Ascending aorta (tissue), 2 donors: ENCODE measurements at regions not wholly inside any gene's neighbourhood (a gene's known extent, or its start where the extent isn't known, plus 50 kb on each side); places are given as distances from the start of the nearest gene placed in this dataset.
"Not testable (repeated sequence)": the region's sequence is repeated elsewhere in the genome, so short reads cannot be mapped to it uniquely, and the experiment has no call there.

Experiments
- DNase-seq, 2 donors: peaks; one replicate each; pipeline ENCODE4 v3.0.0-alpha.2; 2019; ENCODE audit warnings: low spot score in 2 of 2
- H3K27ac ChIP-seq, 2 donors: fragments of 200-600 bp; sonication (generic); one replicate each; pipeline ENCODE4 v1.5.1; 2016 to 2017; ENCODE audit warnings: mild to moderate bottlenecking in 1 of 2
- H3K27me3 ChIP-seq: fragments of 200-600 bp; sonication (generic); one replicate; pipeline ENCODE4 v1.5.1; 2017
- H3K36me3 ChIP-seq, 2 donors: fragments of 200-600 bp; sonication (generic); one replicate each; pipeline ENCODE4 v1.5.1; 2016
- H3K4me1 ChIP-seq, 2 donors: fragments of 200-600 bp; sonication (generic); one replicate each; pipeline ENCODE4 v1.5.1; 2016 to 2017; ENCODE audit warnings: mild to moderate bottlenecking in 1 of 2
- H3K4me3 ChIP-seq, 2 donors: fragments of 200-600 bp; sonication (generic); one replicate each; pipeline ENCODE4 v1.5.1; 2016 to 2017; ENCODE audit warnings: mild to moderate bottlenecking in 1 of 2
- H3K9me3 ChIP-seq, 2 donors: fragments of 200-600 bp; sonication (generic); one replicate each; pipeline ENCODE4 v1.5.1; 2016
- intact Hi-C: fragments of 100-400 bp; cut with DNase I; formaldehyde crosslinking; loops from one replicate; pipeline ENCODE4 v1.15.1; 2023

- intact Hi-C loops, H3K4me3 ChIP-seq, H3K9me3 ChIP-seq, H3K27me3 ChIP-seq, H3K4me1 ChIP-seq, H3K36me3 ChIP-seq, DNase-seq, H3K27ac ChIP-seq: not testable (repeated sequence)
Observed at GRCh38 chr2:95764966-95765365, 173.2 kb downstream of the TRIM43 start.

DNA sequence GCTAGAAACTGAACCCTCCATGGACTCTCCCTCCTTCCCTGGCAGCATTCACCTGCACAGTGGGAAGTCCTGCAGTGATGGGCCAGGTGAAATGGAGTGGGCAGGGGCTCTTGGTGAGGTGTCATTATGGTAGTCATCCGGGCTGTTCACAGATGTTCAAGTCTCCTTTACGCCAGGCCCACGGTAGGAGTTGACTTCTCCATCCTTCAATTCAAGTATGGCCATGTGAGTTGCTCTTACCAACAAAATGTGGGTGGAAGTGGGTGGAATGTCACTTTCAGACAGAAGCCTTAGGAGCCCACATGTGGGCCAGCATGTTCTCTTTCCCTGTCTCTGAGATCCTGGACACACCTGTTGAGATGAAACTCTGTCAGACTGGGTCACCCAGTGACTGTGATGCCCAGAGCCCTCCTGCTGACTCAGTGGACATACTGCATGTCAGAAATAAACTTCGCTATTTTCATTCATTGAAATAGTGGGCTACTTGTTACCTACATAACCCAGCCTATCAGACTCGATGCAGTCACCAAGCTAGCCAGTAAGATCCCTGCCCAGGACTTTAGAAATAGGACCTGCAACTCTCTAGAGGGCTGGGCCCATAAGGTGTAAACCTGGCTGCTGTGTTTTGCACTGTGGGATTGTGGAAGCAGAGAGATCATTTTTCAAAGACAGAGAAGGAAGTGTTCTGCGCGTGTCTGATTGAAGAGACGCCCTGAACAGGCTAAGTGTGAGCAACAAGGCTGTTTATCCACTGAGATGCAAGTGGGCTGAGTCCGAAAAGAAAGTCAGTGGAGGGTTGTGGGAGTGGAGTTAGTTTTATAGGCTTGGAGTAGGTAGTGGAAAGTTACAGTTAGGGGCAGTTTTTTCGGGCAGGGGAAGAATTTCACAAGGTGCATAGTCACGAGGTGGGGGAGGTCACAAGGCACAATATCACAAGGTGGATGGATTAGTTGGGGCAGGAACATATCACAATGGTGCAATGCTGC lies 174.4 kb downstream of the TRIM43 start:
- H3K4me3 ChIP-seq, DNase-seq, H3K36me3 ChIP-seq, H3K4me1 ChIP-seq, intact Hi-C loops, H3K9me3 ChIP-seq, H3K27ac ChIP-seq, H3K27me3 ChIP-seq: not testable (repeated sequence)

GRCh38 chr2:95767531-95767930 lies 175.7 kb downstream of the TRIM43 start:
- DNase-seq, H3K27ac ChIP-seq, intact Hi-C loops, H3K4me3 ChIP-seq, H3K9me3 ChIP-seq, H3K4me1 ChIP-seq, H3K36me3 ChIP-seq, H3K27me3 ChIP-seq: not testable (repeated sequence)

DNA sequence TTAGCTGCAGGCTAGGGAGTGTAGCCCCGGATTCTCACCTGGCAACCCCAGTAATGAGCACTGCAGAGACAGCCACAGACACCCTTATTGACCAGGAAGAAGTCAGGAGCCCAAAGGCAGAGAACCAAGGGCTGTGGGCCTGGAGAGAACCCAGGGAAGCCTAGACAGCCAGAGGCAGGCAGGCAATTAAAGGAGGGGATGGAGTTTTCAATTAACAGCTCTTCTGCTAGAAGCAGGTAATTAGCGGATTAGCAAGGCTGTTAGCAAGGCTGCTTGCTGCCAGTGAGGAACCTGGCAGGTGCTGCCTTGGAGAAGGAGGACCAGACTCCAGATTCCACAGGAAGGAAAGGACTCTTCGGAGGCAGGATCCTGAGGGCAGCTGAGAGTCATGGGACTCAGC lies 176.1 kb downstream of the TRIM43 start:
- H3K27ac ChIP-seq, H3K27me3 ChIP-seq, DNase-seq, H3K4me1 ChIP-seq, intact Hi-C loops, H3K4me3 ChIP-seq, H3K9me3 ChIP-seq, H3K36me3 ChIP-seq: not testable (repeated sequence)

DNA sequence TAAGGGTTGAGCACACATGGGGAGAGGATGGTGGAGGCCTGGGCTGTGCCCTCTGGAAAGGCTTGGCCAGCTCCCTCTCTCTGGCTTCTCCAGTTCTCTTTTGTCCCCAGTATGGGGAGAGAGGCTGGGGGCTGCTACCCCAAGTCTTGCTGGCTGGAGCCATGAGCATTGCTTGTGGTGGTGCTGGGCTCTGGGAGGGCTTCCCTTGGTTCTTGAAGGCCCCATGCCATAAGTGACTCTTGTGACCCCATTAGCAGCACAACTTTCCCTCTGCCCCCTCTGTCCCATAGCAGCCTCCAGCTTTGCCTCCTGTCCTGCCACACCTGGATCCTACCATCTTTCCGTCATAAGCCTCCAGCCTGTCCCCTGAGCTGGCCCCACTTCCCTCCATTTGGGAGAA lies 177.5 kb downstream of the TRIM43 start:
- DNase-seq, H3K4me1 ChIP-seq, intact Hi-C loops, H3K27me3 ChIP-seq, H3K27ac ChIP-seq, H3K4me3 ChIP-seq, H3K9me3 ChIP-seq, H3K36me3 ChIP-seq: not testable (repeated sequence)

- H3K27me3 ChIP-seq, H3K36me3 ChIP-seq, H3K27ac ChIP-seq, intact Hi-C loops, H3K4me3 ChIP-seq, H3K4me1 ChIP-seq, H3K9me3 ChIP-seq: not testable (repeated sequence)
- peak in 1 of 2 donors; percentile 4 for DNase-seq
Observed at GRCh38 chr2:95770726-95771125, 178.9 kb downstream of the TRIM43 start.

DNA sequence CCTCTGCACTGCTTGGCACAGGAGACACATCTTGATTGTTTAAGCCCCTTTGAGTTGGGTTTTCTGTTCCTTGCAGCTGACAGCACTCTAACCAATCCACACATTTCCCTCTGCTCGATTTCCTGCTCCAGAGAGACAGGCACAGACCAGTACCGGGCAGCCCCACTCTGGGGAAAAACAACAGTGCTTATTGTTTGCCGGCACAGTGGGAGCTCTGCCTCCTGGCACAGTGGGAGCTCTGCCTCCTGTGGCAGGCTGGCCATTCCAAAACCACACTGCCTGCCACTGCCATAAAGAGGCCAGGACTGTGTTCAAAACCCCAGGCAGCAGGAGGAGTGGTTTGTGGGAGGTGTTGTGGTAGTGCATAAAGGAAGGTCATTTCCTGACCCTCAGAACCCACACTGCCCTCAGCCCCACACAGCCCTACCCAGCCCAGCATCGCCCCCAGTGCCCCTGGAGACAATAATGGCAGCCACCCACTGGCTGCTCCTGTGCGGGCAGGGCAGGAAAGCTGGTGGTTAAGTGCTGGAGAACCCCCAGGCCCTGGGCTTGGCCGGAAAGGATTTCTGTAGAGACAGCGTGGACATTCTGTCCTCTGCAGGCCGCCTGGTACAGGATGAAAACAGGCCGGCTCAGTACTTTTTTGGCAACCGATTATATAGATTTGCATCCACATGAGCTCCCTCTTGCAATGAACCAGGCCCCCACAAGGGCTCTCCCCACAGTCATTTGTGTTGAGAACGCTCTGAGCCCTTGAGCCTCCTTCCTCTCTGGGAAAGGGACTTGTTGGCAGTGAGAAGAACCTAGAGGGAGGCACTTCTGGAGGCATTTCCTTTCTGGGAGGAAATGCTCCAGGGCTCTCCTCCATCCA lies 182.8 kb downstream of the TRIM43 start:
- H3K9me3 ChIP-seq, H3K27me3 ChIP-seq, H3K4me1 ChIP-seq, H3K36me3 ChIP-seq, intact Hi-C loops, H3K4me3 ChIP-seq, DNase-seq, H3K27ac ChIP-seq: not testable (repeated sequence)

DNA sequence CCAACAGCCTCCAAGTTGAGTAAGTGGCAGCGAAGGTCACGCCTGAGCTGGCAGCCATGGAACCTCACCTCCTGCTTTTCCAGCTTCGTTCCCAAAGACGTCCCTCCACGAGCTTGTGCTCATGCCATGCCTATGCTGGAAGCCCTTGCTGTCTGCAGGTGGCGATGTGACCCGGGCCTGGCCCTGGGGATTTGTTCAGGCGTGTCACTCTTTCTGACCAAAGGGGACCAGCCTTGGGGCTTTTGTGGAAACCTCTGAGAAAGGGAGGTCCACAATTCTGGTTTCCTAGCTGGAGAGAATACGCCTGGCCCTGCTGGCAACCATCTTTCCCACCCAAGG lies 183.4 kb downstream of the TRIM43 start:
- not testable (repeated sequence) for H3K27ac ChIP-seq

More for the DNA sequence above, 183.4 kb downstream of the TRIM43 start:
- H3K4me3 ChIP-seq, H3K27me3 ChIP-seq, DNase-seq, intact Hi-C loops, H3K9me3 ChIP-seq, H3K4me1 ChIP-seq, H3K36me3 ChIP-seq: not testable (repeated sequence)
